NB4 (cell line): ENCODE measurements at regions not wholly inside any gene's neighbourhood (a gene's known extent, or its start where the extent isn't known, plus 50 kb on each side); places are given as distances from the start of the nearest gene placed in this dataset.

Experiments used
- CTCF ChIP-seq: IDR thresholded peaks from one replicate; pipeline ENCODE4 v1.5.1; 2012; ENCODE audit warnings: low read depth, low read length
- MYC ChIP-seq: IDR thresholded peaks from 2 replicates; pipeline ENCODE4 v1.6.1; 2011; ENCODE audit warnings: low read depth, low read length
- POLR2A ChIP-seq: IDR thresholded peaks from 2 replicates; pipeline ENCODE4 v1.6.1; 2011; ENCODE audit warnings: mild to moderate bottlenecking; ENCODE audit not compliant: insufficient read length; ENCODE audit errors: extremely low read depth
- TF ChIP-seq, protein P1 (sequence below): IDR thresholded peaks from 2 replicates; pipeline ENCODE4 v1.6.1; 2011; ENCODE audit warnings: low read depth, low read length

- no peak for TF ChIP-seq POLR2A
- TF ChIP-seq CTCF: no peak
- no peak for TF ChIP-seq MYC
- TF ChIP-seq, protein P1, sequence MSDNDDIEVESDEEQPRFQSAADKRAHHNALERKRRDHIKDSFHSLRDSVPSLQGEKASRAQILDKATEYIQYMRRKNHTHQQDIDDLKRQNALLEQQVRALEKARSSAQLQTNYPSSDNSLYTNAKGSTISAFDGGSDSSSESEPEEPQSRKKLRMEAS: no peak
These were observed 79.2 kb upstream of the FRMD4A start for GRCh38 chr10:14409856-14410458.
